ENCODE measurements at regions not wholly inside any gene's neighbourhood (a gene's known extent, or its start where the extent isn't known, plus 50 kb on each side); places are given as distances from the start of the nearest gene placed in this dataset.

- no CpG with 5 or more reads among the region's 5 CpGs for WGBS, 2 donors (ENCODE audit: extremely low coverage in 2 of 2, insufficient read length in 2 of 2, insufficient replicate concordance in 1 of 2)
- DNase-seq (ENCODE audit: low spot score): no peak
Measured at GRCh38 chr10:43971306-43971705, 322.6 kb upstream of the ZNF32 start.

GRCh38 chr10:43970717-43971116, 322.0 kb upstream of the ZNF32 start:
- no peak overlapping the region for H3K9ac ChIP-seq (ENCODE audit: low read depth, low read length, poor library complexity)
- H2BK5ac ChIP-seq (ENCODE audit: low read length): no peak overlapping the region
- WGBS, 2 donors (ENCODE audit: extremely low coverage in 2 of 2, insufficient read length in 2 of 2, insufficient replicate concordance in 1 of 2): no CpG with 5 or more reads among the region's 2 CpGs
- no peak for DNase-seq (ENCODE audit: low spot score)
- no peak overlapping the region for H2BK15ac ChIP-seq (ENCODE audit: low read length)
- no peak overlapping the region for H3K4ac ChIP-seq (ENCODE audit: low read length)
- H3K4me1 ChIP-seq (ENCODE audit: control insufficient read depth in 2 of 2, insufficient read depth in 1 of 2, low read depth in 1 of 2, low read length in 2 of 2): no peaks in the 10 kb centered on the region
- H2BK12ac ChIP-seq (ENCODE audit: low read length): no peak overlapping the region
- H3K4me3 ChIP-seq (ENCODE audit: low read length in 2 of 2): no peak overlapping the region
- no peaks in the 10 kb centered on the region for H3K27me3 ChIP-seq (ENCODE audit: control insufficient read depth in 3 of 3, insufficient read depth in 3 of 3, low read depth in 1 of 3, low read length in 3 of 3)
- no peaks in the 10 kb centered on the region for H3K9me3 ChIP-seq (replicated peaks in 1 of 2; ENCODE audit: control insufficient read depth in 2 of 2, insufficient read depth in 1 of 2, low read depth in 1 of 2, low read length in 2 of 2)
- H3K4me2 ChIP-seq (ENCODE audit: insufficient read depth, low read length, poor library complexity, severe bottlenecking): no peak overlapping the region
- H4K8ac ChIP-seq (ENCODE audit: low read depth, low read length): no peak overlapping the region
- H3K79me1 ChIP-seq (ENCODE audit: low read depth, low read length): no peaks in the 10 kb centered on the region
- H3K23ac ChIP-seq (ENCODE audit: low read depth, low read length, poor library complexity): no peak overlapping the region
- no peak overlapping the region for H2BK120ac ChIP-seq (ENCODE audit: low read depth, low read length)
- no peak overlapping the region for H3K27ac ChIP-seq (replicated peaks; ENCODE audit: low read length)
- no peaks in the 10 kb centered on the region for H3K36me3 ChIP-seq (replicated peaks in 1 of 2; ENCODE audit: control insufficient read depth in 2 of 2, insufficient read depth in 2 of 2, low read length in 2 of 2)
- H3K18ac ChIP-seq (ENCODE audit: low read length): no peak overlapping the region
- no peak overlapping the region for H2AFZ ChIP-seq (ENCODE audit: low read length)
- H4K91ac ChIP-seq (ENCODE audit: low read depth, low read length, poor library complexity): no peak overlapping the region
- no peak overlapping the region for H2AK5ac ChIP-seq (ENCODE audit: low read depth, low read length)
- no peak overlapping the region for H3K14ac ChIP-seq (ENCODE audit: low read length)

More at GRCh38 chr10:43971306-43971705, 322.6 kb upstream of the ZNF32 start:
- Histone ChIP-seq H3K4me2 (ENCODE audit: insufficient read depth, low read length, poor library complexity, severe bottlenecking) (no peak overlapping the region), H3K27me3 (ENCODE audit: control insufficient read depth in 3 of 3, insufficient read depth in 3 of 3, low read depth in 1 of 3, low read length in 3 of 3) (no peaks in the 10 kb centered on the region), H3K27ac (replicated peaks; ENCODE audit: low read length) (no peak overlapping the region), H3K4me1 (ENCODE audit: control insufficient read depth in 2 of 2, insufficient read depth in 1 of 2, low read depth in 1 of 2, low read length in 2 of 2) (no peaks in the 10 kb centered on the region), H4K91ac (ENCODE audit: low read depth, low read length, poor library complexity) (no peak overlapping the region), H2BK5ac (ENCODE audit: low read length) (no peak overlapping the region), H3K4me3 (ENCODE audit: low read length in 2 of 2) (no peak overlapping the region), H3K79me1 (ENCODE audit: low read depth, low read length) (no peaks in the 10 kb centered on the region), H2AFZ (ENCODE audit: low read length) (no peak overlapping the region), H3K9ac (ENCODE audit: low read depth, low read length, poor library complexity) (no peak overlapping the region), H2AK5ac (ENCODE audit: low read depth, low read length) (no peak overlapping the region), H3K4ac (ENCODE audit: low read length) (no peak overlapping the region), H2BK120ac (ENCODE audit: low read depth, low read length) (no peak overlapping the region), H3K9me3 (replicated peaks in 1 of 2; ENCODE audit: control insufficient read depth in 2 of 2, insufficient read depth in 1 of 2, low read depth in 1 of 2, low read length in 2 of 2) (no peaks in the 10 kb centered on the region), H2BK15ac (ENCODE audit: low read length) (no peak overlapping the region), H2BK12ac (ENCODE audit: low read length) (no peak overlapping the region), H3K23ac (ENCODE audit: low read depth, low read length, poor library complexity) (no peak overlapping the region), H3K14ac (ENCODE audit: low read length) (no peak overlapping the region), H4K8ac (ENCODE audit: low read depth, low read length) (no peak overlapping the region), H3K36me3 (replicated peaks in 1 of 2; ENCODE audit: control insufficient read depth in 2 of 2, insufficient read depth in 2 of 2, low read length in 2 of 2) (no peaks in the 10 kb centered on the region), H3K18ac (ENCODE audit: low read length) (no peak overlapping the region)

DNA sequence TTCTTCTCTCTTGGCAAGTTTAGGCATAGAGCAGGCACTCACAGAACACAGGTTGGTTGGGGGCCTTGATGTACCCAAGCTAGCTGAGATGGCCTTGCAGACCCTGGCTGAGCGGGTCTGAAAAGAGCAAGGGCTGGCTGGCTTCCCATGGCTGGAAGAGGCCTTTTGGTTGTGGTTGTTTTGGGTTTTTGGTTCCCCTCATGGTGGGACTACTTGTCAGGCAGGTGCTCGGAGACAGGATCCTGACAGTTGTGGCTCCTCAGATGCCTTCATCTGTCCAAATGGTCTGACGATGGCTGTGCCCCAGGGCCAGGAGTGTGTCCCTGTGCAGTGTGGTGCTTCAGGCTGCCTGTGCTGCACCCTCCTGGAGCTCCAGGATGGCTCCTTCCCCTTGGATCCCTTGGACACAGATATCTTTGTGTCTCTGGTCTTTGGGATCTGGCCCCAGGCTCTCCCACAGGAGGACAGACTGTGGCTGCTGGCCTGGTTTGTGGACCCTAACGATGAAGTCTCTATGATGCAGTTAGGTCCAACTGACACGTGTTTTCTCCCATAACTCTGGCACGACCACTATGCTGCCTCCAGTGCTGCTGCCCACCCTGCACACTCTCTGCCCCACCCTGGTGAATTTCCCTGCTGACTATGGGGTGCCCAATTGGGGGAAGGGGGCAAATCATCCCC, 321.5 kb upstream of the ZNF32 start:
- H4K91ac ChIP-seq (ENCODE audit: low read depth, low read length, poor library complexity): no peak overlapping the region
- whole genome bisulfite sequencing, 2 donors (ENCODE audit: extremely low coverage in 2 of 2, insufficient read length in 2 of 2, insufficient replicate concordance in 1 of 2): no CpG with 5 or more reads among the region's 6 CpGs

GRCh38 chr10:43969506-43969905, 320.8 kb upstream of the ZNF32 start:
- H3K4me3 ChIP-seq (ENCODE audit: low read length in 2 of 2): no peak overlapping the region
- no peak overlapping the region for H2AFZ ChIP-seq (ENCODE audit: low read length)
- no peak overlapping the region for H2BK5ac ChIP-seq (ENCODE audit: low read length)
- no peak overlapping the region for H3K23ac ChIP-seq (ENCODE audit: low read depth, low read length, poor library complexity)
- H4K8ac ChIP-seq (ENCODE audit: low read depth, low read length): no peak overlapping the region
- H3K9me3 ChIP-seq (replicated peaks in 1 of 2; ENCODE audit: control insufficient read depth in 2 of 2, insufficient read depth in 1 of 2, low read depth in 1 of 2, low read length in 2 of 2): no peaks in the 10 kb centered on the region
- H2AK5ac ChIP-seq (ENCODE audit: low read depth, low read length): no peak overlapping the region
- H3K4ac ChIP-seq (ENCODE audit: low read length): no peak overlapping the region
- no peak overlapping the region for H3K27ac ChIP-seq (replicated peaks; ENCODE audit: low read length)
- H3K14ac ChIP-seq (ENCODE audit: low read length): no peak overlapping the region
- no peak overlapping the region for H3K18ac ChIP-seq (ENCODE audit: low read length)
- no peak overlapping the region for H3K9ac ChIP-seq (ENCODE audit: low read depth, low read length, poor library complexity)
- no peak overlapping the region for H3K4me2 ChIP-seq (ENCODE audit: insufficient read depth, low read length, poor library complexity, severe bottlenecking)
- H2BK15ac ChIP-seq (ENCODE audit: low read length): no peak overlapping the region
- H3K36me3 ChIP-seq (replicated peaks in 1 of 2; ENCODE audit: control insufficient read depth in 2 of 2, insufficient read depth in 2 of 2, low read length in 2 of 2): no peaks in the 10 kb centered on the region
- DNase-seq (ENCODE audit: low spot score): no peak
- no peaks in the 10 kb centered on the region for H3K4me1 ChIP-seq (ENCODE audit: control insufficient read depth in 2 of 2, insufficient read depth in 1 of 2, low read depth in 1 of 2, low read length in 2 of 2)
- H2BK120ac ChIP-seq (ENCODE audit: low read depth, low read length): no peak overlapping the region
- H3K79me1 ChIP-seq (ENCODE audit: low read depth, low read length): no peaks in the 10 kb centered on the region
- H4K91ac ChIP-seq (ENCODE audit: low read depth, low read length, poor library complexity): no peak overlapping the region
- H3K27me3 ChIP-seq (ENCODE audit: control insufficient read depth in 3 of 3, insufficient read depth in 3 of 3, low read depth in 1 of 3, low read length in 3 of 3): no peaks in the 10 kb centered on the region
- WGBS, 2 donors (ENCODE audit: extremely low coverage in 2 of 2, insufficient read length in 2 of 2, insufficient replicate concordance in 1 of 2): no CpG with 5 or more reads among the region's 9 CpGs
- no peak overlapping the region for H2BK12ac ChIP-seq (ENCODE audit: low read length)

More for the DNA sequence above, 321.5 kb upstream of the ZNF32 start:
- H3K9me3 ChIP-seq (replicated peaks in 1 of 2; ENCODE audit: control insufficient read depth in 2 of 2, insufficient read depth in 1 of 2, low read depth in 1 of 2, low read length in 2 of 2): no peaks in the 10 kb centered on the region
- no peak overlapping the region for H2BK12ac ChIP-seq (ENCODE audit: low read length)
- no peaks in the 10 kb centered on the region for H3K27me3 ChIP-seq (ENCODE audit: control insufficient read depth in 3 of 3, insufficient read depth in 3 of 3, low read depth in 1 of 3, low read length in 3 of 3)
- no peak overlapping the region for H2BK15ac ChIP-seq (ENCODE audit: low read length)
- H3K79me1 ChIP-seq (ENCODE audit: low read depth, low read length): no peaks in the 10 kb centered on the region
- H3K36me3 ChIP-seq (replicated peaks in 1 of 2; ENCODE audit: control insufficient read depth in 2 of 2, insufficient read depth in 2 of 2, low read length in 2 of 2): no peaks in the 10 kb centered on the region
- H4K8ac ChIP-seq (ENCODE audit: low read depth, low read length): no peak overlapping the region
- H3K4ac ChIP-seq (ENCODE audit: low read length): no peak overlapping the region
- H2AK5ac ChIP-seq (ENCODE audit: low read depth, low read length): no peak overlapping the region
- H3K4me3 ChIP-seq (ENCODE audit: low read length in 2 of 2): peak overlapping the region in 1 of 2 donors; percentile 29
- no peak overlapping the region for H3K14ac ChIP-seq (ENCODE audit: low read length)
- H2AFZ ChIP-seq (ENCODE audit: low read length): no peak overlapping the region
- no peaks in the 10 kb centered on the region for H3K4me1 ChIP-seq (ENCODE audit: control insufficient read depth in 2 of 2, insufficient read depth in 1 of 2, low read depth in 1 of 2, low read length in 2 of 2)
- H3K27ac ChIP-seq (replicated peaks; ENCODE audit: low read length): no peak overlapping the region
- no peak overlapping the region for H2BK5ac ChIP-seq (ENCODE audit: low read length)
- no peak overlapping the region for H2BK120ac ChIP-seq (ENCODE audit: low read depth, low read length)
- peak overlapping the region; percentile 41 for H3K18ac ChIP-seq (ENCODE audit: low read length)
- DNase-seq (ENCODE audit: low spot score): no peak
- no peak overlapping the region for H3K23ac ChIP-seq (ENCODE audit: low read depth, low read length, poor library complexity)
- no peak overlapping the region for H3K9ac ChIP-seq (ENCODE audit: low read depth, low read length, poor library complexity)
- no peak overlapping the region for H3K4me2 ChIP-seq (ENCODE audit: insufficient read depth, low read length, poor library complexity, severe bottlenecking)
